Stimulated activated effector memory CD8-positive, alpha-beta T cell treated with anti-CD3 and anti-CD28 coated beads, Interleukin-12 subunit alpha, Interleukin-12 subunit beta, amount 100 ng/mL, for 72 hours (primary cell): ENCODE measurements at regions not wholly inside any gene's neighbourhood (a gene's known extent, or its start where the extent isn't known, plus 50 kb on each side); places are given as distances from the start of the nearest gene placed in this dataset.

ENCODE experiments used
- ATAC-seq: fragments of 150-1000 bp; cut with Tn5 transposase; 2 replicates; pipeline ENCODE4 v1.10.0; 2021
- DNase-seq, 2 donors: peaks; one replicate each; pipeline ENCODE4 v3.0.0; 2021 to 2022; ENCODE audit warnings: low spot score in 2 of 2
- H3K27ac Mint-ChIP-seq: one replicate; pipeline ENCODE4 v1.8.0; 2022; ENCODE audit warnings: mild to moderate bottlenecking, mixed read lengths
- H3K36me3 Mint-ChIP-seq: one replicate; pipeline ENCODE4 v1.8.0; 2022; ENCODE audit warnings: mild to moderate bottlenecking, mixed read lengths
- H3K4me1 Mint-ChIP-seq: one replicate; pipeline ENCODE4 v1.8.0; 2022; ENCODE audit warnings: mixed read lengths
- H3K4me3 Mint-ChIP-seq: one replicate; pipeline ENCODE4 v1.8.0; 2022; ENCODE audit warnings: mild to moderate bottlenecking, mixed read lengths
- H3K9me3 Mint-ChIP-seq: one replicate; pipeline ENCODE4 v1.8.0; 2022; ENCODE audit warnings: mixed read lengths

GRCh38 chr11:27287205-27287604 lies 75.8 kb downstream of the CCDC34 start:
- H3K36me3 Mint-ChIP-seq: no peaks in the 10 kb centered on the region
- ATAC-seq (no peak), DNase-seq (no peak)
- H3K4me1 Mint-ChIP-seq: no peaks in the 10 kb centered on the region
- no peak overlapping the region for H3K27ac Mint-ChIP-seq
- H3K9me3 Mint-ChIP-seq: peaks cover 7% of the 10 kb centered on the region
- H3K4me3 Mint-ChIP-seq: no peak overlapping the region

GRCh38 chr11:27285761-27286160 lies 77.3 kb downstream of the CCDC34 start:
- Mint-ChIP-seq H3K27ac (no peak overlapping the region), H3K4me3 (no peak overlapping the region), H3K36me3 (no peaks in the 10 kb centered on the region), H3K4me1 (no peaks in the 10 kb centered on the region), H3K9me3 (peaks cover 1% of the 10 kb centered on the region)
- no peak for DNase-seq
- ATAC-seq: no peak

DNA sequence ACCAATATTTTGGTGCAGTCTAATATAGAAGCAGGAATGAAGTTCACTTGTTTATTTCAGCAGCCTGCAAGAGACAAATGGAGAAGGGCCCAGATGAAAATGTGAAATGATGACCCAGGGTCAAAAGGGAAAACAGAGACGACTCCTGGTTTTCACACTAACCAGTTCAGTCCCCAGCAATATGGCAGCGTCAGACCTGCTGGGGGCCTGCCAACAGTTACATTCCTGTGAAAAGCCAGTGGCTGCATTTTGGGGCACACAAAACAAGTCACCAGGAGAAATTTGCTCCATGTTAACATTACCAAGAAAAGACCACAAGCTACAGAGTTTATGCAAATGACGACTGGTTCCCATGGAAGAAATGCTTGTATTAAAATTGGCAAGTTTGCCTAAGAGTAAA lies 80.2 kb downstream of the CCDC34 start:
- DNase-seq: no peak
- no peaks in the 10 kb centered on the region for H3K36me3 Mint-ChIP-seq
- no peak overlapping the region for H3K27ac Mint-ChIP-seq
- H3K4me1 Mint-ChIP-seq: no peaks in the 10 kb centered on the region
- no peaks in the 10 kb centered on the region for H3K9me3 Mint-ChIP-seq
- H3K4me3 Mint-ChIP-seq: no peak overlapping the region
- no peak for ATAC-seq

DNA sequence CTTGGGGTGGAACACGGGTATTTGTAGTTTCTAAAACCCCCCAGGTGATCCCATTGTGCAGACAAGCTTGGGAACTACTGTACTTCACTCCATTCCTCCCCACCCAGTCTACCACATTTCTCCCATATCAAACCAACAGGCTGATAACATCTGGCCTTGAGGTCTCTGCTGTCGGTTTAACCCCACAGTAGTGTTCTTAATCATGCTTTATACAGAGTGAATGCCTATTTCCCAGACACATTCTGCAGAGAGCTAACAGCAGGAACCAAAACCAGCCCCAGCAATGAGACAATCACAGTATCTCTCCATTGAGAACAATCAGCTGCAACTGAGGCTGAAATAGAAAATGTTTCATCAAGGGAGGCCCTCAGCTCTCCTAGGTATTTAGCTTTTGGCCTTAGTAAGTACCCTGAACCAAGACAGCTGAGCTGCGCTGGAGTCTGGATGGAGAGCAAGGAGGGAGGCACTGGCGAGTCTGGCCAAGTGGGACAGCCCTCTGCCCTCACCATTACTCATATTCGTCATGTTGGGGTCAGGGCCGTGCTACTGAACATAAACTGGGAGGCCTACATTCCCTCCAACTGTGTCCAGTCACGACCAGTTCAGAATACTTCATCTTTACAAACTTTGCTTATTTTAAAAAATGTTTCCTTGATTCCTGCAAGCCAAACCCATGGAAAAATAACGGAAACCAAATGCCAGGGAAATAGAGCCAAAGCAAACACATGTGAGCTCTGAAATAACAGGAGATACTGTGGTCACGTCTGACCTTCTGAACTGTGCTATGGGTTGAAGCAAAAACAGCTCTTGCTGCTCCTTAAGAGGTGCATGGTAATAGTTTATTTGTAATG lies 81.0 kb downstream of the CCDC34 start:
- Mint-ChIP-seq H3K36me3 (no peaks in the 10 kb centered on the region), H3K9me3 (no peaks in the 10 kb centered on the region), H3K4me3 (no peak overlapping the region), H3K4me1 (no peaks in the 10 kb centered on the region), H3K27ac (no peak overlapping the region)
- DNase-seq: no peak
- peak; percentile 86 for ATAC-seq

DNA sequence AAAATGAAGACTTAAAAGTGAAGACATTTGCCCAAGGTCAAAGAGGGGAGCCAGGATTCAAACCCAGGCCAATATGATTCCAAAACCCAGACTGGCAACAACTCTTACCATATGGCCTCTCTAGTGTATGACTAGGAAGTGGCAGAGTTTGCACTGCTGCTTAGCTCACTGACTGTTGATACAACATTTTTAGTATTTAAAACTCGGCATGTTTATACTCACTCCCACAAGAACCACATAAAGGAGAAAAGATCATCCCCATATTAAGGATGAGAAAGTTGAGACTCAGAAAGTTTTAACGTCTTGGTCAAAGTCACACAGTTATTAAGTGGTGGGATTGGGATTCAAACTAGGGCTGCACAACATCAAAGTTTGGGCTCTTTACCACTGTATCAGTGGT lies 81.7 kb downstream of the CCDC34 start:
- no peaks in the 10 kb centered on the region for H3K4me1 Mint-ChIP-seq
- ATAC-seq (no peak), DNase-seq (no peak)
- H3K27ac Mint-ChIP-seq: no peak overlapping the region
- H3K36me3 Mint-ChIP-seq: no peaks in the 10 kb centered on the region
- H3K4me3 Mint-ChIP-seq: no peak overlapping the region
- H3K9me3 Mint-ChIP-seq: no peaks in the 10 kb centered on the region

- H3K4me3 Mint-ChIP-seq: no peak overlapping the region
- H3K36me3 Mint-ChIP-seq: no peaks in the 10 kb centered on the region
- H3K9me3 Mint-ChIP-seq: no peaks in the 10 kb centered on the region
- ATAC-seq: no peak
- no peak overlapping the region for H3K27ac Mint-ChIP-seq
- H3K4me1 Mint-ChIP-seq: no peaks in the 10 kb centered on the region
- no peak for DNase-seq
Observed at GRCh38 chr11:27280140-27280539, 82.9 kb downstream of the CCDC34 start.

- H3K4me3 Mint-ChIP-seq: no peak overlapping the region
- H3K9me3 Mint-ChIP-seq: no peaks in the 10 kb centered on the region
- ATAC-seq (no peak), DNase-seq (no peak)
- H3K4me1 Mint-ChIP-seq: no peaks in the 10 kb centered on the region
- H3K27ac Mint-ChIP-seq: no peak overlapping the region
- no peaks in the 10 kb centered on the region for H3K36me3 Mint-ChIP-seq
Observed at GRCh38 chr11:27279460-27279859, 83.6 kb downstream of the CCDC34 start.

GRCh38 chr11:27277843-27278242 lies 85.2 kb downstream of the CCDC34 start:
- Mint-ChIP-seq H3K36me3 (no peaks in the 10 kb centered on the region), H3K9me3 (no peaks in the 10 kb centered on the region), H3K4me1 (no peaks in the 10 kb centered on the region), H3K4me3 (no peak overlapping the region), H3K27ac (no peak overlapping the region)
- DNase-seq (no peak), ATAC-seq (no peak)

DNA sequence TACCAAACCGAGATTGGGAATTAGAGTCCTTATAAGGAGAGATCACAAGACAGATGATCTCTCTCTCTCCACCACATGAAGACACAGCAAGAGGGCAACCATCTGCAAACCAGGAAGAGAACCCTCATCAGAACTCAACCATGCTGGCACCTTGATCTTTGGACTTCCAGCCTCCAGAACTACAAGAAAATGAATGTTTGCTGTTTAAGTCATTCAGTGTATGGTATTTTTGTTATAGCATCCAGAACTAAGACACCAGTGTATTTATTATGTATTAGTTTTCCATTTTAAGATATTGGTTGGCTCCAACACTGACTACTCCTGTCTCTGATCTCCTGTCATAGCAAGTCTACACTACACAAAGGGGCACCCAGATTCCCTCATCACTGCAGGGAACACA lies 86.9 kb downstream of the CCDC34 start:
- Mint-ChIP-seq H3K36me3 (no peaks in the 10 kb centered on the region), H3K4me1 (no peaks in the 10 kb centered on the region), H3K27ac (no peak overlapping the region), H3K4me3 (no peak overlapping the region), H3K9me3 (no peaks in the 10 kb centered on the region)
- ATAC-seq (no peak), DNase-seq (no peak)

DNA sequence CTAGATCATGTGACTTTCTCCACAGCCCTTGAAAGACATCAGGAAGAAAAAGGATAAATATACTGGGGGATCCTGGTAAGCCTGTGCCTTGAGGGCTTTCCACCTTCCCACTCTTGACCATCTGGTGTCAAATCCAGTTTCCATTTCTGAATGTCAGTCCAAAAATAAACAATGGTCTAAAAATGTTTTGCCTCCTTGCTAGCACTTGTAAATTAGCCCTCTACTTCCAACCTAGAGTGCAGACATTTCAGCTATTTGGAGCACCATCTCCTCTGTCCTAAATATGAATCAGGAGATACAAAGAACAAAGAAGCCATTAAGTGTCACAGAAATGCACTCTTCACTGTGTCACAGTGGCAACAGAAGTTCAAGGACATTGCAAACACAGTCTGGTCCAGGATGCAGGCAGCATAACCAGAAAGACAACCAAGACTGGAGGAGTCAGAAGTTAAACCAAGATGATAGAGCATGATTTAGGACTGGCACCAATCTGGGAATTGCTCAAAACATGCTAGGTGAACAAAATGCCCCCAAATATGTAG lies 88.1 kb downstream of the CCDC34 start:
- no peaks in the 10 kb centered on the region for H3K4me1 Mint-ChIP-seq
- no peak for ATAC-seq
- no peak overlapping the region for H3K27ac Mint-ChIP-seq
- peaks cover 3% of the 10 kb centered on the region for H3K9me3 Mint-ChIP-seq
- DNase-seq: no peak
- no peaks in the 10 kb centered on the region for H3K36me3 Mint-ChIP-seq
- H3K4me3 Mint-ChIP-seq: no peak overlapping the region

GRCh38 chr11:27266125-27266524 lies 96.9 kb downstream of the CCDC34 start:
- H3K27ac Mint-ChIP-seq: no peak overlapping the region
- H3K4me3 Mint-ChIP-seq: no peak overlapping the region
- H3K9me3 Mint-ChIP-seq: peaks cover 8% of the 10 kb centered on the region
- no peaks in the 10 kb centered on the region for H3K36me3 Mint-ChIP-seq
- no peaks in the 10 kb centered on the region for H3K4me1 Mint-ChIP-seq
- DNase-seq (no peak), ATAC-seq (no peak)

DNA sequence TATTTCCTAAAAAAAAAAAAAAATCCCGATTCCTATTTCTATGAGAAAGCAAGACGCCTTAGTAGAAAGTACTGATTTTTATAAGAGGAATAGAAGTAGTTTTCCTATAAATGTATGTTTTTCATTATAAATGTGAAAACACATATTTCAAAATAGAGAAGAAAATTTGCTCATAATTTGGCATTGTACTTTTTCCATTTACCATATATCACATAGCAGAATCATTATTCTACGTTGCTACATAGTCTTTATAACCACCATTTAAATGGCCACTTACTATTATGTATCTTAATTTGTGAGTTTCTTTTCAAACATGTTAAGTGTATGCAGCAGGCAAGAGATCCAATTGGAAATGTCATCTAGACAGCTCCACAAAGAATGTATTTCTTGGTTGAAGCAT lies 99.0 kb downstream of the CCDC34 start:
- ATAC-seq (no peak), DNase-seq (no peak)
- Mint-ChIP-seq H3K4me3 (no peak overlapping the region), H3K9me3 (peaks cover 4% of the 10 kb centered on the region), H3K36me3 (no peaks in the 10 kb centered on the region), H3K4me1 (no peaks in the 10 kb centered on the region), H3K27ac (no peak overlapping the region)

DNA sequence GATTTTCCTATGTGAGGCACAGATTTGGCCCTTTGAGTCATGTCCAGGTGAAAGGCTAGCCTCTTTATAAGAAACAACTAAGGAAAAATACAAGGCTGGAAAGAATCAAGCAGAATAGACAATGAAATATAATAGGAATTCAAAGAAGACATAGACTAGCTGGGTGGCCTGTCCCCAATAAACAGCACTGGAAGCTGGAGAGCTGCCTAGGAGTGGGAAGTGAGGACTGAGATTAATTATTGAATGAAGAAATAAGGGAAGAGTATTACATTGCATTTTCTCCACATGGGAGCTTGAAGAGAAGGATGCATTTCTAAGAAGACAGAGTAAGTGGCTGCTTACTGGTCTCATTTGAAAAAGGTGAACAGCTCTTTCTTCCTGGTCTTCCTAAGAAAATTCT lies 100.0 kb downstream of the CCDC34 start:
- peaks cover 4% of the 10 kb centered on the region for H3K9me3 Mint-ChIP-seq
- no peaks in the 10 kb centered on the region for H3K36me3 Mint-ChIP-seq
- H3K4me3 Mint-ChIP-seq: no peak overlapping the region
- DNase-seq (no peak), ATAC-seq (no peak)
- no peak overlapping the region for H3K27ac Mint-ChIP-seq
- no peaks in the 10 kb centered on the region for H3K4me1 Mint-ChIP-seq

GRCh38 chr11:27255447-27255828 lies 107.6 kb downstream of the CCDC34 start:
- DNase-seq: no peak
- H3K4me3 Mint-ChIP-seq: no peak overlapping the region
- no peaks in the 10 kb centered on the region for H3K36me3 Mint-ChIP-seq
- H3K9me3 Mint-ChIP-seq: no peaks in the 10 kb centered on the region
- no peak overlapping the region for H3K27ac Mint-ChIP-seq
- H3K4me1 Mint-ChIP-seq: no peaks in the 10 kb centered on the region
- ATAC-seq: no peak

DNA sequence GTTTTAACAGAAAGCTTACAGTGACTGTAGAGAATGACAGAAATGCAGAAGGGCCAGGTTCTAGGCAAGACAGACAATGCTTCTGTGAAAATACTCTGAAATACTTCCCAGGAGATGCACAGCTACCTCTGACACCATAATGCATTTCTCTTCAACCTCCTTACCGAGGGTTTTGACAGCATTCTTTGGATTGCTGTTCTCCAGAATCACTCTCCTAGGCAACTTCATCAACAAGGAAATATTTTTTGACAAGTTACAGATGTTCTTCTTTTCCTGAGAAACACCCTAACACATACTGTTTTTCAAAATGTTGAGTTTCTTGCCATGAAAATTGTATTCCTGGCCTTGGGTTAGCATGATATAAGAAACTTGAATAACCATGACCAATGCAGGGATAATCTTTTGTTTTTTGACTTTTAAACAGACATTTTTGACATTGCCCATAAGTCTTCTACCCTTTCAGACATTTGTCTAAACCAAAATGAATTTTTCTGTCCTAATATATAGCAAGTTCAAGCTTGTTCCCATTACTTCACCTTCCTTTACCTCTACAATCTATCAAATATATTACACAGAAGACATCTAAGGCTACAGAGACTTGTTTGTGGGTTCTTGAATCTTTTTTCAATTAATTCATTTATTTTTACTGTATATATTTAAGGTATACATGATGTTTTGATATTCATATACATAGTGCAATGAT lies 108.1 kb downstream of the CCDC34 start:
- H3K36me3 Mint-ChIP-seq: no peaks in the 10 kb centered on the region
- ATAC-seq (no peak), DNase-seq (no peak)
- H3K27ac Mint-ChIP-seq: no peak overlapping the region
- H3K9me3 Mint-ChIP-seq: no peaks in the 10 kb centered on the region
- no peak overlapping the region for H3K4me3 Mint-ChIP-seq
- H3K4me1 Mint-ChIP-seq: no peaks in the 10 kb centered on the region

GRCh38 chr11:27253224-27253623 lies 109.8 kb downstream of the CCDC34 start:
- Mint-ChIP-seq H3K4me1 (no peaks in the 10 kb centered on the region), H3K36me3 (no peaks in the 10 kb centered on the region), H3K27ac (no peak overlapping the region), H3K9me3 (no peaks in the 10 kb centered on the region), H3K4me3 (no peak overlapping the region)
- DNase-seq (no peak), ATAC-seq (no peak)
